SK-N-MC (cell line): ENCODE measurements at regions not wholly inside any gene's neighbourhood (a gene's known extent, or its start where the extent isn't known, plus 50 kb on each side); places are given as distances from the start of the nearest gene placed in this dataset.

Source experiments
- EZH2 ChIP-seq: fragments of 200-600 bp; sonication (generic); IDR thresholded peaks from one replicate; pipeline ENCODE4 v1.6.1; 2017; ENCODE audit warnings: antibody characterized with exemption
- FOXP2 ChIP-seq: optimal IDR thresholded peaks from 2 replicates; pipeline ENCODE3; 2011; ENCODE audit warnings: mild to moderate bottlenecking, moderate library complexity; ENCODE audit not compliant: insufficient read depth; ENCODE audit errors: extremely low read length, control extremely low read depth

DNA sequence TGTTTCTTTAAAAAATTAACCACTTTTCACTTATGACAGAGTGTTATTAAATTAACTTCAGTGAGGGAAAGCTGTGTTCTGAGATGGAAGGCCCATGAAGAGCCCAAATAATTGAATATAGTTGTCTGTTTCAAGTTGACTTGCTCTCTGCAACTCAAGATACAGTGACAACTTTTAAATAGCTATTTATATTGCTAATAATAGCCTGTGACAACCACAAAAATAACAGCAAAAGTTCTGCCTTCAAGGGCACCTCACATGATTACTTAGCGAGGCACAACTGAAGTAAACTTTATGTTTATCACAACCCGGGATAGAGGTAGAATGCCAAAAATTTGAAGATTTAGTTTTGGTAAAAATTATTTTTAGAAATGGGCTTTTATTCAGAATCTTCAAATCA is 167.3 kb upstream of the SCN7A start:
- TF ChIP-seq EZH2: no peak
- no peak for TF ChIP-seq FOXP2
